ENCODE measurements at regions not wholly inside any gene's neighbourhood (a gene's known extent, or its start where the extent isn't known, plus 50 kb on each side); places are given as distances from the start of the nearest gene placed in this dataset.

DNA sequence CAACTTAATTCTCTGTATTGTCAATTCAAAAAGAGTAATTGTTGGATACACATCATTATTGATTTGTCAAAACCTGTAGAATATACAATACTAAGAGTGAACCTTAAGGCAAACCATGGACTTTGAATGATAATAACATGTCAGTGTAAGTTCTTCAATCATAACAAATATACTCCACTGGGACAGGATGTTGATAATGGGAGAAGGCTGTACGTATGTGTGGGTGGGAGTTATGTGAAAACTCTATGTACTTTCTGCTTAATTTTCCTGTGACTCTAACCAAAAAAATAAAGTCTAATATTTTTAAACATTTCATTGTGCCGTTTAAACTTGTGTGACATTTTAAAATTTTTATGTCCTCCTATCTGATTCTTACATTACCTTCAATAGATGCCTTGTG is 526.7 kb downstream of the SUCLA2 start:
- H2AFZ ChIP-seq: no peak overlapping the region
- H3K4me1 ChIP-seq (ENCODE audit: insufficient read depth): no peaks in the 10 kb centered on the region
- no peak overlapping the region for H3K4me3 ChIP-seq
- H3K79me2 ChIP-seq: no peaks in the 10 kb centered on the region
- no peaks in the 10 kb centered on the region for H3K9me2 ChIP-seq (replicated peaks; ENCODE audit: insufficient read depth)
- H3K4me2 ChIP-seq: no peak overlapping the region
- H4K20me1 ChIP-seq (ENCODE audit: insufficient read depth, poor library complexity, severe bottlenecking): no peaks in the 10 kb centered on the region
- 62% methylated on average over 2 of the region's 2 CpGs for WGBS (ENCODE audit: low lambda C conversion rate, missing lambda C conversion rate)
- H3K9me3 ChIP-seq (ENCODE audit: low read depth): no peaks in the 10 kb centered on the region
- no peaks in the 10 kb centered on the region for H3K36me3 ChIP-seq (replicated peaks; ENCODE audit: insufficient read depth, low read depth)
- no peak overlapping the region for H3K27ac ChIP-seq
- TF ChIP-seq EZH2 (IDR thresholded peaks at IDR 0.05; ENCODE audit: borderline replicate concordance) (no peak), CTCF (IDR thresholded peaks at IDR 0.05; ENCODE audit: poor library complexity) (no peak), EZH2phosphoT487 (IDR thresholded peaks at IDR 0.05; ENCODE audit: low read depth, severe bottlenecking, unreplicated experiment) (no peak)
- no peak for DNase-seq (ENCODE audit: low spot score)
- no peaks in the 10 kb centered on the region for H3K27me3 ChIP-seq

DNA sequence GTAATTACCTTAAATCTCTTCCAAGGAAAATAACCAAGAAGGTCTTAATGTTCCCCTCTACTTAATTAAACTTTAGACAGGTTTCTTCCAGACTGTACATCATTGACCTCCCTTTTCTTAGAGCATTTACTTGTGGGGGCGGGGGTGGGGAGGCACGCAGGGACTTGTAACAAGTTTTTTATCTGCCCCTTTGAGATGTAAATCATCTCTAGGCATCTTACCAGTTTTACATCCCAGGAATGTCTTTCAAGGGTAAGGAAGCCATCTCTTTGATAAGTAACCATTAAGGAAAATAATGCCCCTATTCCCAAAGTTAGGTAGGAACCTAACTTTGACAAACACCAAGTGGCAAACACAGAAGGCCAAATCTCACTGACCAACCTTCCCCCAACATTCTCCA is 528.6 kb downstream of the SUCLA2 start:
- WGBS (ENCODE audit: low lambda C conversion rate, missing lambda C conversion rate): 48% methylated on average over 2 of the region's 2 CpGs
- TF ChIP-seq EZH2 (IDR thresholded peaks at IDR 0.05; ENCODE audit: borderline replicate concordance): no peak
- TF ChIP-seq EZH2phosphoT487 (IDR thresholded peaks at IDR 0.05; ENCODE audit: low read depth, severe bottlenecking, unreplicated experiment): no peak
- Histone ChIP-seq H3K4me3 (no peak overlapping the region), H4K20me1 (ENCODE audit: insufficient read depth, poor library complexity, severe bottlenecking) (no peaks in the 10 kb centered on the region), H3K36me3 (replicated peaks; ENCODE audit: insufficient read depth, low read depth) (no peaks in the 10 kb centered on the region), H2AFZ (no peak overlapping the region), H3K27ac (no peak overlapping the region), H3K9me3 (ENCODE audit: low read depth) (no peaks in the 10 kb centered on the region), H3K79me2 (no peaks in the 10 kb centered on the region), H3K4me2 (no peak overlapping the region), H3K9me2 (replicated peaks; ENCODE audit: insufficient read depth) (no peaks in the 10 kb centered on the region), H3K4me1 (ENCODE audit: insufficient read depth) (no peaks in the 10 kb centered on the region), H3K27me3 (no peaks in the 10 kb centered on the region)
- no peak for DNase-seq (ENCODE audit: low spot score)

DNA sequence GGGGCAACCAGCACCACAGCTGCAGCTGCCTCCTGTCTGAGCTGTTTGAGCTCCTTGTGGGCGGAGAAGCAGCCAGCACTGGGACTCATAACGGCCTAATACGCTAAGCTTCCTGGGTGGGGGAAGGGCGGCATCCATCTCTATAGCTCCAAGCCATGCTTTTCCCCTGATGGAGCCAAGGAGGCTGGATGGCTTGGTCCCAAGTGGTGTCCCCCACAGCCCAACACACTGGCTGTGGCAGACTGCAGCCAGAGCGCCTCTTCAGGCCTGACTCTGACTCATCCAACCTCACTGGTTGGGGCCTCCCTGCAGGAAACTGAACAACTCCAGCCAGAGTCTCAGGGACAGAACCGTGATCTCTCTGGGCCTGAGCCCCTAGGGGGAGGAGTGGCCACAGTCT is 537.3 kb downstream of the SUCLA2 start:
- H2AFZ ChIP-seq: no peak overlapping the region
- peak; percentile 7 for DNase-seq (ENCODE audit: low spot score)

DNA sequence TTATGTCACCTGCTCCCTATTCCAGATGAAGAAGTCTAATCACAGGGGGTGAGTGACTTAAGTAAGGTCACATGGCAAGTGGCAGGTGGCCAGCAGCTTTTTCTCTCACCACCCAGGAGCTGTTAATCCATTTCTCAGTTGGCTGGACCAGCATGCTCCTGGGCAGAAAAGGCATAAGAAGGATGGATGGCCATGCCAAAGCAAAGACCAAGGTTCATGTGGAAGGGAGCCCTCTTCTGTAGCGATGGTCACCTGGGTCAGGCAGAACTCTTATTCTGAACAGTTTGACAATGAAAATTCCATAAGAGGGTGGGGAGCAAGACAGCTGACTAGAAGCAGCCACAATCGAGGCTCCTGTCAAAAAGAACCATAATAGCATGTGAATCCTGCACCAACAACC is 538.1 kb downstream of the SUCLA2 start:
- H3K4me3 ChIP-seq: no peak overlapping the region
- TF ChIP-seq EZH2phosphoT487 (IDR thresholded peaks at IDR 0.05; ENCODE audit: low read depth, severe bottlenecking, unreplicated experiment): no peak
- no peak for TF ChIP-seq CTCF (IDR thresholded peaks at IDR 0.05; ENCODE audit: poor library complexity)
- no peak for TF ChIP-seq EZH2 (IDR thresholded peaks at IDR 0.05; ENCODE audit: borderline replicate concordance)
- no peaks in the 10 kb centered on the region for H3K79me2 ChIP-seq
- H2AFZ ChIP-seq: no peak overlapping the region
- H3K27ac ChIP-seq: no peak overlapping the region
- H3K36me3 ChIP-seq (replicated peaks; ENCODE audit: insufficient read depth, low read depth): no peaks in the 10 kb centered on the region
- 94% methylated on average over 2 of the region's 2 CpGs for WGBS (ENCODE audit: low lambda C conversion rate, missing lambda C conversion rate)
- H4K20me1 ChIP-seq (ENCODE audit: insufficient read depth, poor library complexity, severe bottlenecking): no peaks in the 10 kb centered on the region
- no peaks in the 10 kb centered on the region for H3K27me3 ChIP-seq
- H3K9me2 ChIP-seq (replicated peaks; ENCODE audit: insufficient read depth): no peaks in the 10 kb centered on the region
- H3K4me1 ChIP-seq (ENCODE audit: insufficient read depth): no peaks in the 10 kb centered on the region
- no peaks in the 10 kb centered on the region for H3K9me3 ChIP-seq (ENCODE audit: low read depth)
- no peak for DNase-seq (ENCODE audit: low spot score)
- H3K4me2 ChIP-seq: no peak overlapping the region

More for the DNA sequence above, 537.3 kb downstream of the SUCLA2 start:
- no peaks in the 10 kb centered on the region for H3K27me3 ChIP-seq
- no peaks in the 10 kb centered on the region for H3K36me3 ChIP-seq (replicated peaks; ENCODE audit: insufficient read depth, low read depth)
- no peaks in the 10 kb centered on the region for H4K20me1 ChIP-seq (ENCODE audit: insufficient read depth, poor library complexity, severe bottlenecking)
- H3K4me3 ChIP-seq: no peak overlapping the region
- no peaks in the 10 kb centered on the region for H3K4me1 ChIP-seq (ENCODE audit: insufficient read depth)
- TF ChIP-seq CTCF (IDR thresholded peaks at IDR 0.05; ENCODE audit: poor library complexity): no peak
- no peak for TF ChIP-seq EZH2 (IDR thresholded peaks at IDR 0.05; ENCODE audit: borderline replicate concordance)
- TF ChIP-seq EZH2phosphoT487 (IDR thresholded peaks at IDR 0.05; ENCODE audit: low read depth, severe bottlenecking, unreplicated experiment): no peak
- H3K4me2 ChIP-seq: no peak overlapping the region
- no peak overlapping the region for H3K27ac ChIP-seq
- H3K9me3 ChIP-seq (ENCODE audit: low read depth): no peaks in the 10 kb centered on the region
- WGBS (ENCODE audit: low lambda C conversion rate, missing lambda C conversion rate): 86% methylated on average over 6 of the region's 6 CpGs
- H3K79me2 ChIP-seq: no peaks in the 10 kb centered on the region
- no peaks in the 10 kb centered on the region for H3K9me2 ChIP-seq (replicated peaks; ENCODE audit: insufficient read depth)

Measured in hepatocyte (in vitro differentiated cells).